ENCODE measurements at regions not wholly inside any gene's neighbourhood (a gene's known extent, or its start where the extent isn't known, plus 50 kb on each side); places are given as distances from the start of the nearest gene placed in this dataset.

DNA sequence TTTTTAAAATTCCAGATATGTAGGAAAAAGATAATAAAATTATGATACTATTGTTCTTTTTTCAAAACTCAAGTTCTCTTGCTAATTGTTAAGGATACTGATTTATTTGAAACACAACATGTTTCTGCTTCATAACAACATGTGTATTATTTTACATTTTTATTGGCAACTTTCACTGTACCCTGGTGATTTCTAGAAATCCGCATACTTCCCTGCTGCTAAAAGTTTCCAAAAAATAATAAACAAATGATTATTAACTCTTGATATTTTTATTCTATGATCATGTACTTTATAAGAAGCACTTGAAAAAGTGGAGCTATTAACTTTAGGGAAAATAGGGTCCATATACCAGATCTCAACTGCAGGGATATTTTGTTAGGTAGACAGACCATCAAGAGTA is 71.2 kb upstream of the HCCS start:
- 67 to 85% methylated on average over 1 of the region's 1 CpG for WGBS, 2 donors
- DNase-seq (no peak), ATAC-seq (no peak), FAIRE-seq (no peak)
- H3K9me3 ChIP-seq, result no peaks in the 10 kb centered on the region
- no peaks in the 10 kb centered on the region for H3K4me1 ChIP-seq
- H3K27ac ChIP-seq, result no peak overlapping the region
- no peaks in the 10 kb centered on the region for H3K27me3 ChIP-seq
- no peaks in the 10 kb centered on the region for H3K36me3 ChIP-seq
- no peak overlapping the region for H3K4me3 ChIP-seq
- intact Hi-C loops (cut with DNase I), result no loop called here
- TF ChIP-seq, protein P1, sequence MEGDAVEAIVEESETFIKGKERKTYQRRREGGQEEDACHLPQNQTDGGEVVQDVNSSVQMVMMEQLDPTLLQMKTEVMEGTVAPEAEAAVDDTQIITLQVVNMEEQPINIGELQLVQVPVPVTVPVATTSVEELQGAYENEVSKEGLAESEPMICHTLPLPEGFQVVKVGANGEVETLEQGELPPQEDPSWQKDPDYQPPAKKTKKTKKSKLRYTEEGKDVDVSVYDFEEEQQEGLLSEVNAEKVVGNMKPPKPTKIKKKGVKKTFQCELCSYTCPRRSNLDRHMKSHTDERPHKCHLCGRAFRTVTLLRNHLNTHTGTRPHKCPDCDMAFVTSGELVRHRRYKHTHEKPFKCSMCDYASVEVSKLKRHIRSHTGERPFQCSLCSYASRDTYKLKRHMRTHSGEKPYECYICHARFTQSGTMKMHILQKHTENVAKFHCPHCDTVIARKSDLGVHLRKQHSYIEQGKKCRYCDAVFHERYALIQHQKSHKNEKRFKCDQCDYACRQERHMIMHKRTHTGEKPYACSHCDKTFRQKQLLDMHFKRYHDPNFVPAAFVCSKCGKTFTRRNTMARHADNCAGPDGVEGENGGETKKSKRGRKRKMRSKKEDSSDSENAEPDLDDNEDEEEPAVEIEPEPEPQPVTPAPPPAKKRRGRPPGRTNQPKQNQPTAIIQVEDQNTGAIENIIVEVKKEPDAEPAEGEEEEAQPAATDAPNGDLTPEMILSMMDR (IDR thresholded peaks at IDR 0.05), result no peak

DNA sequence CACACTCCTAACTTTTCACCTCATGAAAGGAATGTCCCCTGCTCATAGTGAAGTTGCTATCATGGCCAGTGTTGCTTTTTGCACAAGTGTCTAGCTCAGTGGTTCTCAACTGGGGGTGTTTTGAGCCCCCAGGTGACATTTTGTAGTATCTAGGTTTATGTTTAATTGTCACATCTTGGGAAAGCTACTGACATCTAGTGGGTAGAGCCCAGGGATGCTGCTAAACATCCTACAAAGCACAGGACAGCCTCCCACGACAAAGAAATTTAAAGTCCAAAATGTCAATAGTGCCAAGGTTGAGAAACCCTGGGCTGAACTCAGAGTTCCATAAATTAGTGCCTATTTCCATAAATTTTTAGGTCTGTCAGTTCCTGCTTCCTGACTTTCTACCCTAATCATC is 70.7 kb upstream of the HCCS start:
- Histone ChIP-seq H3K27ac (no peak overlapping the region), H3K9me3 (no peaks in the 10 kb centered on the region), H3K27me3 (no peaks in the 10 kb centered on the region), H3K4me3 (no peak overlapping the region), H3K36me3 (no peaks in the 10 kb centered on the region), H3K4me1 (no peaks in the 10 kb centered on the region)
- intact Hi-C loops (cut with DNase I), result no loop called here
- ATAC-seq (no peak), DNase-seq (no peak), FAIRE-seq (no peak)
- TF ChIP-seq, protein P1 (IDR thresholded peaks at IDR 0.05), result no peak
- WGBS, 2 donors, result 30 to 73% methylated on average over 1 of the region's 1 CpG

DNA sequence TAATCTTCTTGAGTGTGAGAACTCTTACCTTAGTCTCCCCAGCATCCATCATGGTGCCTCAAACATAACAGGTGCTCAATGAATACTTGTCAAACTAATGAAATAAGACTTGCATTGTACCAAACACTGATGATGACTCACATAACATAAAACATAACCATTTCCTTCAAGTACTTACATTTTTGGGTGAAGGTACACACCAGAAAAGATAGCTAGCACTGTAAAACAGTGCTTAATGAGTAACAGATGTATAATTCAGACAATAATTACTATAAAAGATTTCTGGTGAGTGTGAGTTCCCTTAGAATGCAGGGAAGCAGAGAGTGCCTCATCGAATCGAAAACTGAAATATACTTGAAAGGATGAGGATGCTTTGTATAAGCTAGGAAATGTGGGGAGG is 70.1 kb upstream of the HCCS start:
- Histone ChIP-seq H3K9me3 (no peaks in the 10 kb centered on the region), H3K27me3 (no peaks in the 10 kb centered on the region), H3K4me3 (no peak overlapping the region), H3K27ac (no peak overlapping the region), H3K36me3 (no peaks in the 10 kb centered on the region), H3K4me1 (no peaks in the 10 kb centered on the region)
- WGBS, 2 donors, result 77 to 90% methylated on average over 2 of the region's 2 CpGs
- intact Hi-C loops (cut with DNase I), result no loop called here
- ATAC-seq, result no peak
- TF ChIP-seq, protein P1 (IDR thresholded peaks at IDR 0.05), result no peak
- no peak for FAIRE-seq
- no peak for DNase-seq

DNA sequence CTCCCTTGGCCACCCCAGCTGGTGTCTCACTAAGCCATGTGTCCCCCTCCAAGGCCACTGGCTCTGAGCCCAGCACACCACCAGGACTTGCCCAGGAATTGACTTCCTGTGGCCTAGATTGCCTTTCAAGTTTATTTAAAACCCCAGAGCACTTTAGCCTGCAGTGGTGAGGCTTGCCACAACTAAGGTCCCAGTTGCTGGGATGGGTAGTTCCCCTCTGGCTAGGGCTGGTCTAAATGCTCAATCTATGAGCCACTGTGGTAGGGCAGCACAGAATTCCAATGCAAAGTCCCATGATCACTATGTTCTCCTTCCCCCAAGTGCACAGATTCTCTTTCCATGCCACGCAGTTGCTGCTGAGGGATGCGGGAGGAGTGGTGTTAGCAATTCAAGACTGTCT is 61.1 kb upstream of the HCCS start:
- DNase-seq (no peak), ATAC-seq (no peak), FAIRE-seq (no peak)
- intact Hi-C loops (cut with DNase I), result no loop called here
- WGBS, 2 donors, result 67 to 98% methylated on average over 2 of the region's 2 CpGs
- no peak overlapping the region for H3K4me3 ChIP-seq
- H3K4me1 ChIP-seq, result no peaks in the 10 kb centered on the region
- H3K27ac ChIP-seq, result no peak overlapping the region
- TF ChIP-seq, protein P1 (IDR thresholded peaks at IDR 0.05), result no peak
- H3K36me3 ChIP-seq, result no peaks in the 10 kb centered on the region
- H3K9me3 ChIP-seq, result no peaks in the 10 kb centered on the region
- no peaks in the 10 kb centered on the region for H3K27me3 ChIP-seq

DNA sequence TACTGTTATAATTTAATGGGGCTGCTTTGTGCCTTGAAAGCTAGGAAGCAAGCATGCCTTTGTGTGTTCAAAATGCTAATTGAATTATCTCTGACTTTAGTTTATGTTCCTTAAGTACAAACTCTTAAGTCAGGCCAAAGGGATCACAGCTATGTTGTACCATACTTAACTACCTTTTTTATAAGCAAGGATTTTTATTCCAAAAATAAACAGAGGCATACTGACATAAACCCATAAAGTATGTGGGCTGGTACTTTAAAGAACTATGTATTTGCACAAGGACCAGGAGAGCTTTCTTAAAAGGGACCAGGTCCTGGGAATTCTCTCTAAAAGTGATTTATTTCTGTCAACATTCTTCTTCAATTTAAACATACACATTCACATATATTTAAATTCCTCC is 57.8 kb upstream of the HCCS start:
- Histone ChIP-seq H3K27me3 (no peaks in the 10 kb centered on the region), H3K4me3 (no peak overlapping the region), H3K4me1 (no peaks in the 10 kb centered on the region), H3K36me3 (no peaks in the 10 kb centered on the region), H3K9me3 (no peaks in the 10 kb centered on the region), H3K27ac (no peak overlapping the region)
- intact Hi-C loops (cut with DNase I), result no loop called here
- ATAC-seq (no peak), FAIRE-seq (no peak), DNase-seq (no peak)
- TF ChIP-seq, protein P1 (IDR thresholded peaks at IDR 0.05), result no peak
